Thymus (tissue), 11 donors: ENCODE measurements at regions not wholly inside any gene's neighbourhood (a gene's known extent, or its start where the extent isn't known, plus 50 kb on each side); places are given as distances from the start of the nearest gene placed in this dataset.

ENCODE experiments used
- DNase-seq, 9 donors: peaks; one replicate each; pipeline ENCODE4 v3.0.0-alpha.2; 2013; ENCODE audit warnings: low spot score in 9 of 9, low read depth in 6 of 9, missing footprints in 1 of 9
- H3K27ac ChIP-seq, 2 donors: one replicate each; pipeline ENCODE4 v1.5.1; 2013; ENCODE audit warnings: control low read depth in 1 of 2, low read depth in 1 of 2, low read length in 1 of 2, mild to moderate bottlenecking in 1 of 2, moderate library complexity in 1 of 2
- H3K27me3 ChIP-seq, 2 donors: one replicate each; pipeline ENCODE4 v1.5.1; 2013; ENCODE audit warnings: low read length in 1 of 2; ENCODE audit not compliant: control insufficient read depth in 2 of 2, insufficient read depth in 1 of 2
- H3K36me3 ChIP-seq, 2 donors: one replicate each; pipeline ENCODE4 v1.5.1; 2013; ENCODE audit warnings: low read length in 1 of 2, mild to moderate bottlenecking in 1 of 2, moderate library complexity in 1 of 2; ENCODE audit not compliant: control insufficient read depth in 2 of 2, insufficient read depth in 2 of 2
- H3K4me1 ChIP-seq, 2 donors: one replicate each; pipeline ENCODE4 v1.5.1; 2013; ENCODE audit warnings: low read length in 2 of 2; ENCODE audit not compliant: control insufficient read depth in 2 of 2, insufficient read depth in 2 of 2
- H3K4me3 ChIP-seq, 2 donors: one replicate each; pipeline ENCODE4 v1.5.1; 2013; ENCODE audit warnings: low read length in 2 of 2, control low read depth in 1 of 2, mild to moderate bottlenecking in 1 of 2
- H3K9me3 ChIP-seq, 2 donors: one replicate each; pipeline ENCODE4 v1.5.1; 2013; ENCODE audit warnings: low read length in 1 of 2, mild to moderate bottlenecking in 1 of 2; ENCODE audit not compliant: control insufficient read depth in 2 of 2, insufficient read depth in 1 of 2
- WGBS: extraction: QIAGEN DNeasy Blood & Tissue Kit; methylation state at CpG from one replicate; pipeline ENCODE4 v1.1.7; 2013; 5-methylcytosine and 5-hydroxymethylcytosine counted together
- donor health status: healthy.

GRCh38 chr16:26901983-26902382 is 164.7 kb upstream of the C16orf82 start:
- Histone ChIP-seq H3K36me3 (no peaks in the 10 kb centered on the region), H3K27me3 (no peaks in the 10 kb centered on the region), H3K27ac (no peak overlapping the region), H3K4me1 (no peaks in the 10 kb centered on the region), H3K4me3 (no peak overlapping the region), H3K9me3 (no peaks in the 10 kb centered on the region)
- DNase-seq: no peak

- Histone ChIP-seq H3K4me1 (no peaks in the 10 kb centered on the region), H3K9me3 (no peaks in the 10 kb centered on the region), H3K27ac (no peak overlapping the region), H3K4me3 (no peak overlapping the region), H3K36me3 (no peaks in the 10 kb centered on the region), H3K27me3 (no peaks in the 10 kb centered on the region)
- DNase-seq: no peak
- 93% methylated on average over 2 of the region's 2 CpGs for WGBS
Measured at GRCh38 chr16:26905336-26905735, 161.4 kb upstream of the C16orf82 start.

DNA sequence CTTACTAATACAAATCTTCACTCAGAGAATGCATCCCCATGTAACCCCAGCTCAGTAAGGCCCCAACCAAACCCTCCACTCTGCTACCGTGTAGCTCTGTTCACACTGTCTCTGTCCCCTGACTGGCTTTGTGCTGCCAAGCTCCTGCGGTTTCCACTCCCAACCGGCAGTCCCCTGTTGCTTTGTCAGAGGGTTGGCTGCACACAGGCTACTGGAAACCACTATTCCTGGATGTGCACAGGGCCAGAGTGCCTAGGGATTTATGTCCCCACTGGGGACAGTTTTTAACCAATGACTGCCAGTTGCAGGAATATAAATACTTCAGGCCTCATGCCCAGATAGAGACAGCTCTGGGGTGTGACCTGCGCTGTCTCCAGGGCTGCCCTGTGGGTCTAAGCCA is 157.1 kb upstream of the C16orf82 start:
- Histone ChIP-seq H3K27ac (no peak overlapping the region), H3K27me3 (no peaks in the 10 kb centered on the region), H3K4me3 (no peak overlapping the region), H3K36me3 (no peaks in the 10 kb centered on the region), H3K9me3 (no peaks in the 10 kb centered on the region), H3K4me1 (no peaks in the 10 kb centered on the region)
- WGBS: 54% methylated on average over 4 of the region's 4 CpGs
- DNase-seq: no peak

GRCh38 chr16:26911436-26911835 is 155.3 kb upstream of the C16orf82 start:
- WGBS: 75% methylated on average over 2 of the region's 2 CpGs
- no peak for DNase-seq
- no peak overlapping the region for H3K4me3 ChIP-seq

DNA sequence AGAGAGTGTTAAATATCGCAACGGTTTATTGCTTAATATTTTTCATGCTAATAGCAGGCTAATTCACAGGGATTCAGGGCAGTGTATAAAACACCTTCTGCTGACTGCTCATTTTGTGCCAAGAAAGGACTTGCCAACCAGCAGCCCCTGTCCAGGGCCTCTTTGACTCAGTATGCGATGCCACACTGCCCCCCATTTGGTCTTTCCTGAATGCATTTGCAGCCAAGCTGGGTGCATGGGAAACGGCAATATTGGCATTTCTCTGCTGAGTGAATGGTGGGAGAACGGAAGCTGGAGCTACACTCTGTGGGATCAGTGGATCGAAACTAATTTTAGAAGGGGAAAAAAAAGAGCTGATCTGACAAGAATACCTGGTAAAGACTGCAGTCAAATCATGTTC is 152.9 kb upstream of the C16orf82 start:
- no peak overlapping the region for H3K4me3 ChIP-seq
- DNase-seq: no peak
- no peak overlapping the region for H3K27ac ChIP-seq
- no peaks in the 10 kb centered on the region for H3K27me3 ChIP-seq
- 83% methylated on average over 6 of the region's 6 CpGs for WGBS
- H3K9me3 ChIP-seq: no peaks in the 10 kb centered on the region
- no peaks in the 10 kb centered on the region for H3K36me3 ChIP-seq
- H3K4me1 ChIP-seq: no peaks in the 10 kb centered on the region

More at GRCh38 chr16:26911436-26911835, 155.3 kb upstream of the C16orf82 start:
- Histone ChIP-seq H3K27me3 (no peaks in the 10 kb centered on the region), H3K27ac (no peak overlapping the region), H3K9me3 (no peaks in the 10 kb centered on the region), H3K4me1 (no peaks in the 10 kb centered on the region), H3K36me3 (no peaks in the 10 kb centered on the region)

- Histone ChIP-seq H3K9me3 (no peaks in the 10 kb centered on the region), H3K4me1 (no peaks in the 10 kb centered on the region), H3K27ac (no peak overlapping the region), H3K4me3 (no peak overlapping the region), H3K36me3 (no peaks in the 10 kb centered on the region), H3K27me3 (no peaks in the 10 kb centered on the region)
- no peak for DNase-seq
- 87% methylated on average over 10 of the region's 10 CpGs for WGBS
Measured at GRCh38 chr16:26930786-26931581, 135.7 kb upstream of the C16orf82 start.

DNA sequence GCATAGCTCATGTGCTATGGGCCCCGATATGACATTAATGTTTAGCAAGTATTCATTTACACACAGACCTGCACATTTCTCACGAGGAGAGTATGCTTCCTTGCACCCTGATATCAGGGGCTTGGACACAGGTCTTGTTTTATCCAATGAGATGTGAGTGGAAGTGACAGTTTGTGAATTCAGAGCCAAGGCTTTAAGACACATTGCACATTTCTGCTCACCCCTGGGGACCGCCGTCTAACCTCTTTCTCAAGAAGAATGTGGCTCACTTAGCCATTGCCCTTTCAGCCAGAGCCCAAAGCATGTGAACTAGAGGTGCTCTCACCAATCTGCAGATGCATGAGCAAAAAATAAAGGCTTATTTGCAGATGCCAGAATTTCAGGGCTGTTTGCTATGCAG is 116.1 kb upstream of the C16orf82 start:
- no peak for DNase-seq
- H3K4me3 ChIP-seq: no peak overlapping the region
- no peak overlapping the region for H3K27ac ChIP-seq
- H3K27me3 ChIP-seq: no peaks in the 10 kb centered on the region
- H3K9me3 ChIP-seq: no peaks in the 10 kb centered on the region
- H3K36me3 ChIP-seq: no peaks in the 10 kb centered on the region
- no peaks in the 10 kb centered on the region for H3K4me1 ChIP-seq
- WGBS: 83% methylated on average over 4 of the region's 4 CpGs

DNA sequence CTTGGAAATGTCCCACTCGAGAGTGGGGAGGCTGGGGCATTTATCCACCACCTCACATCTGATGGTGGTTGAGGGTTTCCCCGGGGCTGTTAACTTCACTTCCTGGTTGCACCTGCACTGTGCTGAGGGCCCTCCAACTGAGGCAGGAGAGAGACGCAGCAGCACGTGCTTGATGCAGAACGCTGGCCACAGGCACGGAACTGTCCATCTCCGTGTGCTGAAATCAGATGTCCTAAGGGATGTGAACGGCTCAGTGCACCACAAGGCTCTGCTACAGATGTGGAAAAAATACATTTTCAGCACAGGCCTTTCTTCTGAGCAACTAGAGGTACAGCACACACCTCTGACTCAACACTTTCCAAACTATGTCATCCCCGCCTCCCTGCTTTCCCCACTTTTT is 114.8 kb upstream of the C16orf82 start:
- no peak for DNase-seq

DNA sequence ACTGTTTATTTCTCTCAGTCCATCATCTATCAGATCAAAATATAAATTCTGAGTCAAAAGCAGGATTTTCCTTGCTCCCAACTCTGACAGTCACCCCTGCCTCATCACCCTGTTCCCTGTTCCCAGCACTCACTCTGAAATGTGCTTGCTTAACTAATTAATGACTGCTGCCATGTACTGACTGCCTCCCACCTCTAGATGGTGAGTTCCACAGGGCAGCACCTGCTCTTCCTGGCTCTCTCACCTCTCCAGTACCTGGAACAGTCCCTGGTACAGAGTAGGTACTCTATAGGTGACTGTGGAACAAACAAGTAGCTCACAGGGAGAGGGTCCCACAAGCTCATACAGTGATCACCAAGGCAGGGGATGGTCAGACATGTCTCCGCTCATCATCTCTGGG is 114.3 kb upstream of the C16orf82 start:
- no peak overlapping the region for H3K4me3 ChIP-seq
- H3K27me3 ChIP-seq: no peaks in the 10 kb centered on the region
- H3K4me1 ChIP-seq: no peaks in the 10 kb centered on the region
- H3K36me3 ChIP-seq: no peaks in the 10 kb centered on the region
- H3K27ac ChIP-seq: no peak overlapping the region
- DNase-seq: no peak
- no peaks in the 10 kb centered on the region for H3K9me3 ChIP-seq
- WGBS: 96% methylated on average over 1 of the region's 1 CpG

More for the DNA sequence above, 114.8 kb upstream of the C16orf82 start:
- Histone ChIP-seq H3K4me3 (no peak overlapping the region), H3K36me3 (no peaks in the 10 kb centered on the region), H3K27ac (no peak overlapping the region), H3K27me3 (no peaks in the 10 kb centered on the region), H3K9me3 (no peaks in the 10 kb centered on the region), H3K4me1 (no peaks in the 10 kb centered on the region)
- 39% methylated on average over 9 of the region's 9 CpGs for WGBS
